Spleen (tissue), 7 donors: ENCODE measurements at regions not wholly inside any gene's neighbourhood (a gene's known extent, or its start where the extent isn't known, plus 50 kb on each side); places are given as distances from the start of the nearest gene placed in this dataset.

Experiments used
- CTCF ChIP-seq, 11 experiments: fragments of 200-600 bp in 7 of 11; fragments of 450-650 bp in 4 of 11; sonication (generic) in 4 of 11; IDR thresholded peaks in 8 of 11; conservative IDR thresholded peaks in 3 of 11; 1 replicate in 7 of 11; 2 replicates in 4 of 11; pipeline versions ENCODE4 v1.4.0 to v1.8.0; 2016 to 2021; ENCODE audit warnings: antibody characterized with exemption in 11 of 11, inconsistent platforms in 4 of 11, mild to moderate bottlenecking in 1 of 11
- POLR2AphosphoS5 ChIP-seq, 3 donors: sonication (generic); formaldehyde crosslinking; IDR thresholded peaks; one replicate each; pipeline ENCODE4 v1.5.1; 2017; ENCODE audit warnings: antibody characterized with exemption in 3 of 3
- donor health status: DM: no; HTN: no; CAD: no; lungs with moderate emphysema.
- donor health status: DM: no; HTN: no; CAD: no.
- donor health status: DM: no; HTN: no; CAD: no.

- TF ChIP-seq CTCF (IDR thresholded peaks at IDR 0.05 in 8 of 11, conservative IDR thresholded peaks at IDR 0.05 in 3 of 11) (no peak), POLR2AphosphoS5 (IDR thresholded peaks at IDR 0.05) (no peak)
These were observed 367.0 kb upstream of the MGMT start for GRCh38 chr10:129099992-129100391.
